ENCODE measurements at regions not wholly inside any gene's neighbourhood (a gene's known extent, or its start where the extent isn't known, plus 50 kb on each side); places are given as distances from the start of the nearest gene placed in this dataset.
"Not testable (repeated sequence)": the region's sequence is repeated elsewhere in the genome, so short reads cannot be mapped to it uniquely, and the experiment has no call there.

DNA sequence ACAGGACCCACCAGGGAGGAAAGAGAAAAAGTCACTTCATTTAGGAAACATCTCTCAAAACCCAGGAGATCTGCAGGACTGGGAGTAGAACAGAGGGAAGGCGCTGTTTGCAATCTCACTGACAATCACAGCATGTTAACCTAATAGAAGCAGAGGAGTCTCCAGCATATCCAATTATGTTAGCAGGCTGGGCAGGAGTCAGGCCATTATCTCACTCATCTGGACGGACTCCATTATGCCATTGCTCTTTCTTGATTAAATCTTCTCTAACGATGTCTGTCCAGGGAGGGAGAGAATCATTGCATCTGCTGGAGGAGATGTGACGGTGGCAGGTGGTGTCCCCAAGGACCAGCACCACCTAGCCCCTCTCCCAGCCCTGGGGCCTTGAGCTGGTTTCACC, 203.8 kb upstream of the SFSWAP start:
- no peak for DNase-seq (ENCODE audit: low read depth)

DNA sequence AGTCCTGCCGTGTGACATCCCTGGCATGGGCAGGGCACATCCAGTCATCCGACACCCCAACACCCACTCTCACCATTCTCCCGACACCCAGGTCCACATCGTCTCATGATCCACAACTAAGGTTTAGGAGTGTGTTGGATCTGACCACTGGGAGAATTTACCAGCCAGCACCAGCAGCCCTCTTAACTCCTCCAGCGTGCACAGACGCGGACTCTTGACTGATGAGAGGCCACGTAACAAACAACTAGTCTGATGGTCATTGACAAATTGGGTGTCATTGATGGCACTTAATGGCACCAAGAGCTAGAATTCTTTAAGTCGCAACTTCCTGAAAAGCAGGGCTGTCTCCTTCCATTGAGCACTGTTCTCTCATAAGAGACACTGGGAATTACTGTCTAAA, 203.0 kb upstream of the SFSWAP start:
- no peak for DNase-seq (ENCODE audit: low read depth)

- no peak for DNase-seq (ENCODE audit: low read depth)
These were observed 201.2 kb upstream of the SFSWAP start for GRCh38 chr12:131509701-131510100.

- DNase-seq (ENCODE audit: low read depth) = no peak
These were observed 200.5 kb upstream of the SFSWAP start for GRCh38 chr12:131510431-131510830.

DNA sequence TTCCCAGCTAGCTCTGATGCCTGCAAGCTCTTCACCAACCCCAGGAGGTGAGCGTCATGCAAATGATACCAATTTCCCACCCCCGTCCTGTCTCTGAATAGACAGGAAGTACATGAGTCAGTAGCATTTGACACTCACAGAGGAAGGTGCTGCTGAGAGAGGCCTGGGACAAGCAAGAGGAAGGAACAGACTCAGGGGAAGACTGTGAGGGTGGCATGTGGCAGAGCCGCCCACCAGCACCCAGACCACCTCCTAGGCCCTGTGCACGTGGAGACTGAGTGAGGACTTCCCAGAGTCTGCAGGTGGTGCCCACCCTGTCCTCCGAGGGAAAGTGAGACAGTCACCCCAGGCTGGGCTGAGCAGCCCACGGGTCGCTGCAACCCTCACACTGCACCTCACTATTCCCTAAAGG, 199.5 kb upstream of the SFSWAP start:
- DNase-seq (ENCODE audit: low read depth) = no peak

- DNase-seq (ENCODE audit: low read depth) = no peak
These were observed 198.9 kb upstream of the SFSWAP start for GRCh38 chr12:131511803-131512561.

GRCh38 chr12:131513606-131514005, 197.3 kb upstream of the SFSWAP start:
- DNase-seq (ENCODE audit: low read depth) = no peak

GRCh38 chr12:131520553-131520952, 190.3 kb upstream of the SFSWAP start:
- not testable (repeated sequence) for DNase-seq (ENCODE audit: low read depth)

DNA sequence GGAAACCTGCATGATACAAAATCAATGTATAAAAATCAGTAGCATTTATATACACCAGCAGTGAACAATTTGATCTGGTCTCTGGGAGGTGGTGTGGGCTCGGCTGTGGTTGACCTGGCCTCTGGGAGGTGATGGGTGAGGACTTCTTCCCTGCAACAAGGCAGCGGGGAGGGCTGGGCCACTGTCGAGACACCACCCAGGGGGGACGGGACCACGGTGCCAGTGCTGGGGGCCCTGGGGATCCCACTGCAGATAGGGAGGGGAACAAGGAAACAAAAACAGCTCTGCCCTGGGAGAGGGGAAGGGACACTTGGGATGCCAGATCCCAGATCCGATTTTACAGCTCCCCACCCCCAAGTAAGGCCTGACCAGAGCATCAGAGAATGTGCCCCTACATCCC, 189.6 kb upstream of the SFSWAP start:
- no peak for DNase-seq (ENCODE audit: low read depth)

GRCh38 chr12:131525795-131526508, 184.9 kb upstream of the SFSWAP start:
- DNase-seq (ENCODE audit: low read depth) = no peak

- no peak for DNase-seq (ENCODE audit: low read depth)
These were observed 183.8 kb upstream of the SFSWAP start for GRCh38 chr12:131527092-131527491.

DNA sequence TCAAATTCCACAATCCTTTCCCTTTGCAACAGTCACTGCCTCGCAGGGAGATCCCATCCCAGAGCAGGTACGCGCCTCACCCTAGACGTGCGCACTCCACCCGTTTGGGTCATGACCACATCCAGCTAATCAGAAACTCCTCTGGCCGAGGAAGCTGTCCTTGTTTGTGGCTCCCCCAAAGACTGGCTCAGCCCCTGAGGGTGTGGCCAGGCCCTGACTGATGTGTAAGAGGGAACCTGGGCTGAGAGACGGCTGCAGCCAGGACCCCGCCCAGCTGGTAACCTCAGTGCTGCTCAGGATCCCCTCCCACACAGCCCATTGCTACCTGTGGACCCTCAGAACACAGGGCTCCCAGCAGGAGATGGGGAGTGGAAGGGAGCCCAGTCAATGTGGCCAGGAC, 183.2 kb upstream of the SFSWAP start:
- no peak for DNase-seq (ENCODE audit: low read depth)

DNA sequence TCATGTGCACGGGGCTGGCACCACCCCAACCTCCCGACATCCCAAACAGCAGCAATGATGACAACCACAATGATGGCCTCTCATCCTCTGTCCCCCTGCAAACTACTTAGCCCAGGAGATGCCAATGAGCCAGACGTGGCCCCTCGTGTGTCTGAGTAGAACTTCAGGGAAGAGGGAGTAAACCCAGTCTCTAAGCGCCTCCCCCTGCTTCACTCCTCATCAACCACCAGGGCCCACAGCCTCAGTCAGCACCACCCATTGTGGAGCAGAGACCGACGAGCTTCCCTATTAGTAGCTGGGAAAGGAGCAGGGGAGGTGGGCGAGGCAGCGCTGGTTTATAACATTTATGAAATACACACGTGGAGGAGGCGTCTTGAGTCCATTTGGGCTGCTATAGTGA, 182.7 kb upstream of the SFSWAP start:
- no peak for DNase-seq (ENCODE audit: low read depth)

DNA sequence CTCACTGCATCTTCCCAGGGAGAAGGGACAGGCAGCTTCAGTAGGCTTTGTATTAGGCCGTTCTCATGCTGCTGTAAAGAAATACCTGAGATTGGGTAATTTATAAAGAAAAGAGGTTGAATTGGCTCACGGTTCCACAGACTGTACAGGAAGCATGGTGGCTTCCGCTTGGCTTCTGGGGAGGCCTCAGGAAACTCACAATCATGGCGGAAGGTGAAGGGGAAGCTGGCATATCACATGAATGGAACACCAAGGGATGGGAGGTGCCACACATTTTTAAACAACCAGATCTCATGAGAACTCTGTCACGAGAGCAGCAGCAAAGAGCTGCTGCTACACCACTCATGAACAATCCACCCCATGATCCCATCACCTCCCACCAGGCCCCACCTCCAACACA, 182.2 kb upstream of the SFSWAP start:
- no peak for DNase-seq (ENCODE audit: low read depth)

DNA sequence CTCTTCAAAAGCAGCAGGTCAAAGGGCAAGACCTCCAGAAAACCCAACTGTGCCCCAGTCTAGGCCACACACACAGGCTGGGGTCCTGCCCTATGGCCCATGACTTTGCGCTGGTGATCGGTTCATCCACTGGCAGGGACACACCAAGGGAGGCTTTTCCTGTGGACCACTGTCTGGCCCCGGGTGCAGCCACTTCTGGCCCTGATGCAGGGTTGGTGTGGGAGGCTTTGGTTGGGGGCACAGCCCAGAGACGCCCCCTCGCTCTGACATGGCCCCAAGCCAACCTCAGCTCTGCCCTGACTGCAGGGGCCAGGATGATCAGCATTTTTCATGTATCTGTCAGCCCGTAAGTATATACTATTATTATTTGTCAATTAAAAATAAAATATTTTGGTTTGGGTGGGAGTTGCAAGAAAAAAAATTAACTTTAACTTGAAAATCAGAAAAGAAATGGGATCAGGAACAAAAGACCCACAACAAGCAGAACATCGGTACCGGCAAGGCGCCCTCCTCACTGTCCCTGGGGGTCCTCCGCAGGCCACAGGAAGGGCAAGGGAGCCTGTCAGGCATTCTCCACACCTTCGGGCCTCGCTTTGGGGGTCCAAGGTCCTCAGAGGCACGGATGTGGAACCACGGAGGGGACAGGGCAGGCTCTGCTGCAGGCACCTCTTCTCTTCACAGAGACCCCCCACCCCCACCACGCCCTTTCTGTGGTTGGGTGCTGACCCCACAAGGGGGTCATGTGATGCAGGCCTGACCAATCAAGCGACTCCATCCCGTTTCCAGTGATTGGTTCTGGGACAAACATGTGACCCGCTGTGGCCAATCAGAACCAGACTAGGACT, 181.5 kb upstream of the SFSWAP start:
- DNase-seq (ENCODE audit: low read depth) = no peak

DNA sequence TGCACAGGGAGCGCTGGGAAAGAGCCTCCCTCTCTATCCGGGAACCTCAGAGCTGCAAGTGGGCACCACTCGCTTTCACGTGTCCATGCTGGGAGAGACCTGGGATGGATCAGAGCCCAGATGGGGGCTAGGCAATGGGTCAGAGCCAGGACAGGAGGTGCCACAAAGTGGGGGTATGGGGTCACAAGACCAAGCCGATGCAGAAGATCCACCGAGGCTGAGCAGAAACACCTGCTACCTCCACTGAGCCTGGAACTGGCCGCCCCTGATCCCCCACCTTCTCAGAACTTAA, 180.9 kb upstream of the SFSWAP start:
- no peak for DNase-seq (ENCODE audit: low read depth)

- no peak for DNase-seq (ENCODE audit: low read depth)
These were observed 180.5 kb upstream of the SFSWAP start for GRCh38 chr12:131530422-131530821.

GRCh38 chr12:131533139-131533538, 177.8 kb upstream of the SFSWAP start:
- no peak for DNase-seq (ENCODE audit: low read depth)

GRCh38 chr12:131535779-131536178, 175.1 kb upstream of the SFSWAP start:
- no peak for DNase-seq (ENCODE audit: low read depth)

DNA sequence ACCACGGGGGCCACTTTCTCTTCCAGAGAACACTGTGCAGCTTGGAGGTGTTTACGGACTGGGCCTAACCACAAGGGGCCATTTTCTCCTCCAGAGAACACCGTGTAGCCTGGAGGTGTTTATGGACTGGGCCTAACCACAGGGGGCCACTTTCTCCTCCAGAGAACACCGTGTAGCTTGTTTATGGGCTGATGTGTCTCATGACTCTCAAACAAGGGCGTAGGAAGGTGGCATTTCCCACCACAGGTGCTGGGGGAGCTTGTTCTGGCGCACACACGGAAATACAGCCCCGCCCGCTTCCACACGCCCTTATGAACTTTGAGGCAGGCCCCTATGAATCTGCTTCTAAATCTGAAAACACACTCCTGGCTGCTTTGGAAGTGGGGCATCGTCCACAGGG, 174.6 kb upstream of the SFSWAP start:
- DNase-seq (ENCODE audit: low read depth) = no peak

DNA sequence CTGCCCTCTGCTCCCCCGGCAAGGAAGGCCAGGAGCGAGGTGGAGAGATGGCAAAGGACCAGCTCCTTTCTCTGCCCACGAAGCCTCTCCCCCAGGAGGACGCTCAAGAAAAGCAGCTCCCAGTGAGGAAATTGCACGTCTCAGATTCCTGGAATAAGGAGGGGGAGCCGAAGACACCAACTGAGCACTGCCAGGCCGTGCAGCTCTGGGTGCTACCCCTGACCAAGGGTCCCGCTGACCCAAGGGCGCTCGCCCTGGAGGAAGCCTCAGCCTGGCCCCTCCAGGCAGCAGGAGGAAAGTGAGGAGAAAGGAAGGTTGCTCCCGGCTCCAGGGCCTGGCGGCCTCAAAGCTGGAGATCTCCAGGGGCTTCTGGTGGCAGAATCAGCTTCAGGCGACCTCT, 174.1 kb upstream of the SFSWAP start:
- DNase-seq (ENCODE audit: low read depth) = no peak

- DNase-seq (ENCODE audit: low read depth) = no peak
These were observed 173.5 kb upstream of the SFSWAP start for GRCh38 chr12:131537267-131537958.
